Brain microvascular endothelial cell (primary cell): ENCODE measurements at regions not wholly inside any gene's neighbourhood (a gene's known extent, or its start where the extent isn't known, plus 50 kb on each side); places are given as distances from the start of the nearest gene placed in this dataset.

Source experiments
- DNase-seq: peaks from one replicate; pipeline ENCODE4 v3.0.0-alpha.2; 2020
- H3K27ac ChIP-seq: fragments of 250-450 bp; sonication (Bioruptor Pico); 2 replicates; pipeline ENCODE4 v1.5.1; 2020; ENCODE audit warnings: mild to moderate bottlenecking, moderate library complexity
- H3K27me3 ChIP-seq: fragments of 250-450 bp; sonication (Bioruptor Pico); replicated peaks from 2 replicates; pipeline ENCODE4 v1.5.1; 2020; ENCODE audit warnings: mild to moderate bottlenecking
- H3K36me3 ChIP-seq: fragments of 250-450 bp; sonication (Bioruptor Pico); replicated peaks from 2 replicates; pipeline ENCODE4 v1.5.1; 2020; ENCODE audit warnings: mild to moderate bottlenecking
- H3K4me3 ChIP-seq: 2 replicates; pipeline ENCODE4 v1.5.1; 2011; ENCODE audit warnings: low read depth, mild to moderate bottlenecking, control low read depth, low read length, moderate library complexity
- CTCF ChIP-seq: IDR thresholded peaks from 2 replicates; pipeline ENCODE4 v1.5.1; 2011; ENCODE audit warnings: low read depth, mild to moderate bottlenecking, moderate library complexity, low read length, control low read depth, inconsistent platforms; ENCODE audit errors: missing control alignments
- in situ Hi-C: cut with HindIII; loops from 2 replicates; pipeline ENCODE4 v1.10.0; 2017; ENCODE audit warnings: low sequenced_read_pairs, low pct_ligation_motif_present

- Histone ChIP-seq H3K27ac (no peak overlapping the region), H3K27me3 (no peaks in the 10 kb centered on the region), H3K4me3 (no peak overlapping the region), H3K36me3 (no peaks in the 10 kb centered on the region)
- no peak for TF ChIP-seq CTCF
- no peak for DNase-seq
- in situ Hi-C loops: no loop called here
Measured at GRCh38 chr16:6571044-6571443, 761.6 kb upstream of the RBFOX1 start.

GRCh38 chr16:6570530-6570929, 762.1 kb upstream of the RBFOX1 start:
- H3K27me3 ChIP-seq: no peaks in the 10 kb centered on the region
- no peak overlapping the region for H3K4me3 ChIP-seq
- H3K27ac ChIP-seq: no peak overlapping the region
- no peak for DNase-seq
- in situ Hi-C loops: no loop called here
- TF ChIP-seq CTCF: no peak
- no peaks in the 10 kb centered on the region for H3K36me3 ChIP-seq

GRCh38 chr16:6562986-6563385, 769.7 kb upstream of the RBFOX1 start:
- in situ Hi-C loops: no loop called here
- no peaks in the 10 kb centered on the region for H3K27me3 ChIP-seq
- H3K4me3 ChIP-seq: no peak overlapping the region
- H3K27ac ChIP-seq: no peak overlapping the region
- H3K36me3 ChIP-seq: no peaks in the 10 kb centered on the region
- no peak for DNase-seq
- TF ChIP-seq CTCF: no peak

- Histone ChIP-seq H3K36me3 (no peaks in the 10 kb centered on the region), H3K27me3 (no peaks in the 10 kb centered on the region), H3K4me3 (no peak overlapping the region), H3K27ac (no peak overlapping the region)
- in situ Hi-C loops: no loop called here
- no peak for DNase-seq
- no peak for TF ChIP-seq CTCF
Measured at GRCh38 chr16:6560306-6561100, 772.1 kb upstream of the RBFOX1 start.

GRCh38 chr16:6558661-6559060, 774.0 kb upstream of the RBFOX1 start:
- no peak for DNase-seq
- no peak overlapping the region for H3K27ac ChIP-seq
- H3K36me3 ChIP-seq: no peaks in the 10 kb centered on the region
- in situ Hi-C loops: no loop called here
- no peaks in the 10 kb centered on the region for H3K27me3 ChIP-seq
- no peak for TF ChIP-seq CTCF
- no peak overlapping the region for H3K4me3 ChIP-seq

- Histone ChIP-seq H3K27me3 (no peaks in the 10 kb centered on the region), H3K4me3 (no peak overlapping the region), H3K36me3 (no peaks in the 10 kb centered on the region), H3K27ac (no peak overlapping the region)
- no peak for TF ChIP-seq CTCF
- in situ Hi-C loops: no loop called here
- DNase-seq: no peak
Measured at GRCh38 chr16:6558126-6558525, 774.5 kb upstream of the RBFOX1 start.
